Panc1 (cell line): ENCODE measurements at regions not wholly inside any gene's neighbourhood (a gene's known extent, or its start where the extent isn't known, plus 50 kb on each side); places are given as distances from the start of the nearest gene placed in this dataset.

Experiments used
- ATAC-seq: fragments of 200-7000 bp; cut with Tn5 transposase; 2 replicates; pipeline ENCODE4 v1.9.1; 2020; ENCODE audit warnings: mild to moderate bottlenecking, moderate library complexity
- BruUV-seq: library from RNA; stranded (reverse); fragments of 400-500 nt; replicated peaks from 2 replicates; lab custom pipeline; 2021; lab: Mats Ljungman, UMichigan
- CTCF ChIA-PET: fragments of 300-600 bp; sonication (Branson Sonifier 250); formaldehyde crosslinking; loops from one replicate; lab custom pipeline; 2022; ENCODE audit warnings: antibody characterized with exemption; lab: Charles Lee
- POLR2A ChIA-PET: fragments of 300-600 bp; sonication (Branson Sonifier 250); formaldehyde crosslinking; loops from one replicate; lab custom pipeline; 2022; ENCODE audit warnings: antibody characterized with exemption; lab: Charles Lee
- DNase-seq: peaks from one replicate; pipeline ENCODE4 v3.0.0-alpha.2; 2010; ENCODE audit warnings: low read depth, low spot score
- H3K27ac ChIP-seq: 2 replicates; pipeline ENCODE4 v1.5.1; 2011; ENCODE audit warnings: mild to moderate bottlenecking, low read length, inconsistent platforms
- H3K27me3 ChIP-seq: fragments of 200-500 bp; sonication (Bioruptor generic); 2 replicates; pipeline ENCODE4 v1.6.0; 2014; ENCODE audit warnings: low read length, inconsistent platforms; ENCODE audit not compliant: control insufficient read depth, insufficient read depth
- H3K36me3 ChIP-seq: fragments of 200-500 bp; sonication (Bioruptor generic); 2 replicates; pipeline ENCODE4 v1.5.1; 2014; ENCODE audit warnings: inconsistent platforms, mild to moderate bottlenecking, low read length, moderate library complexity; ENCODE audit not compliant: control insufficient read depth, insufficient read depth
- H3K4me1 ChIP-seq: 2 replicates; pipeline ENCODE4 v1.5.1; 2011; ENCODE audit warnings: inconsistent platforms, mild to moderate bottlenecking, low read length, moderate library complexity; ENCODE audit not compliant: control insufficient read depth, insufficient read depth
- H3K4me3 ChIP-seq, 2 experiments: 2 replicates each; pipeline ENCODE4 v1.5.1; 2011 to 2012; ENCODE audit warnings: low read depth in 2 of 2, low read length in 2 of 2, mild to moderate bottlenecking in 2 of 2, inconsistent platforms in 1 of 2, moderate library complexity in 1 of 2
- H3K9me3 ChIP-seq: fragments of 200-500 bp; sonication (Bioruptor generic); 2 replicates; pipeline ENCODE4 v1.5.1; 2014; ENCODE audit warnings: low read depth, mild to moderate bottlenecking, inconsistent platforms, low read length, moderate library complexity; ENCODE audit not compliant: control insufficient read depth, insufficient read depth
- POLR2AphosphoS5 ChIP-seq: IDR thresholded peaks from 2 replicates; pipeline ENCODE4 v1.6.1; 2012; ENCODE audit warnings: mild to moderate bottlenecking, low read depth, low read length, moderate library complexity
- REST ChIP-seq, 2 experiments: IDR thresholded peaks; 2 replicates each; pipeline ENCODE4 v1.6.1; 2011 to 2012; ENCODE audit warnings: low read depth in 2 of 2, control low read depth in 1 of 2, low read length in 1 of 2, mild to moderate bottlenecking in 1 of 2, moderate library complexity in 1 of 2; ENCODE audit not compliant: insufficient read depth in 1 of 2
- SIN3A ChIP-seq: IDR thresholded peaks from 2 replicates; pipeline ENCODE4 v1.6.1; 2012; ENCODE audit warnings: low read depth, mild to moderate bottlenecking, low read length, moderate library complexity, borderline replicate concordance; ENCODE audit not compliant: insufficient read depth
- TCF7L2 ChIP-seq: IDR thresholded peaks from 2 replicates; pipeline ENCODE4 v1.6.1; 2011; ENCODE audit warnings: mild to moderate bottlenecking, low read depth, low read length, inconsistent platforms
- in situ Hi-C: cut with HindIII; loops from 2 replicates; pipeline ENCODE4 v1.10.0; 2016; ENCODE audit warnings: low sequenced_read_pairs, low pct_unique_long_range_greater_than_20kb
- intact Hi-C: fragments of 100-400 bp; cut with micrococcal nuclease; formaldehyde crosslinking; loops from one replicate; pipeline ENCODE4 v1.10.0; 2022; ENCODE audit not compliant: unreplicated experiment
- TF ChIP-seq, protein P1 (sequence below): fragments of 450-650 bp; IDR thresholded peaks from 2 replicates; pipeline ENCODE4 v1.5.1; 2017; ENCODE audit warnings: mild to moderate bottlenecking

GRCh38 chr14:49220492-49220891 is 365.7 kb downstream of the RPS29 start:
- H3K4me1 ChIP-seq: no peaks in the 10 kb centered on the region
- intact Hi-C loops (no loop called here), in situ Hi-C loops (no loop called here)
- H3K9me3 ChIP-seq: no peaks in the 10 kb centered on the region
- DNase-seq (no peak), ATAC-seq (no peak)
- no peak overlapping the region for H3K27ac ChIP-seq
- ChIA-PET POLR2A (no interaction called here), CTCF (no interaction called here)
- no peak for TF ChIP-seq POLR2AphosphoS5
- TF ChIP-seq REST (IDR thresholded peaks at IDR 0.05; ENCODE audit: insufficient read depth in 1 of 2, low read depth in 2 of 2, low read length in 1 of 2): no peak
- TF ChIP-seq TCF7L2: no peak
- no peak for TF ChIP-seq SIN3A
- TF ChIP-seq, protein P1, sequence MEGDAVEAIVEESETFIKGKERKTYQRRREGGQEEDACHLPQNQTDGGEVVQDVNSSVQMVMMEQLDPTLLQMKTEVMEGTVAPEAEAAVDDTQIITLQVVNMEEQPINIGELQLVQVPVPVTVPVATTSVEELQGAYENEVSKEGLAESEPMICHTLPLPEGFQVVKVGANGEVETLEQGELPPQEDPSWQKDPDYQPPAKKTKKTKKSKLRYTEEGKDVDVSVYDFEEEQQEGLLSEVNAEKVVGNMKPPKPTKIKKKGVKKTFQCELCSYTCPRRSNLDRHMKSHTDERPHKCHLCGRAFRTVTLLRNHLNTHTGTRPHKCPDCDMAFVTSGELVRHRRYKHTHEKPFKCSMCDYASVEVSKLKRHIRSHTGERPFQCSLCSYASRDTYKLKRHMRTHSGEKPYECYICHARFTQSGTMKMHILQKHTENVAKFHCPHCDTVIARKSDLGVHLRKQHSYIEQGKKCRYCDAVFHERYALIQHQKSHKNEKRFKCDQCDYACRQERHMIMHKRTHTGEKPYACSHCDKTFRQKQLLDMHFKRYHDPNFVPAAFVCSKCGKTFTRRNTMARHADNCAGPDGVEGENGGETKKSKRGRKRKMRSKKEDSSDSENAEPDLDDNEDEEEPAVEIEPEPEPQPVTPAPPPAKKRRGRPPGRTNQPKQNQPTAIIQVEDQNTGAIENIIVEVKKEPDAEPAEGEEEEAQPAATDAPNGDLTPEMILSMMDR: no peak
- no peaks in the 10 kb centered on the region; the same call in 1 of the 2 replicates for H3K27me3 ChIP-seq
- no peak overlapping the region for H3K4me3 ChIP-seq
- no peaks in the 10 kb centered on the region for H3K36me3 ChIP-seq
- BruUV-seq: no TSS peak

DNA sequence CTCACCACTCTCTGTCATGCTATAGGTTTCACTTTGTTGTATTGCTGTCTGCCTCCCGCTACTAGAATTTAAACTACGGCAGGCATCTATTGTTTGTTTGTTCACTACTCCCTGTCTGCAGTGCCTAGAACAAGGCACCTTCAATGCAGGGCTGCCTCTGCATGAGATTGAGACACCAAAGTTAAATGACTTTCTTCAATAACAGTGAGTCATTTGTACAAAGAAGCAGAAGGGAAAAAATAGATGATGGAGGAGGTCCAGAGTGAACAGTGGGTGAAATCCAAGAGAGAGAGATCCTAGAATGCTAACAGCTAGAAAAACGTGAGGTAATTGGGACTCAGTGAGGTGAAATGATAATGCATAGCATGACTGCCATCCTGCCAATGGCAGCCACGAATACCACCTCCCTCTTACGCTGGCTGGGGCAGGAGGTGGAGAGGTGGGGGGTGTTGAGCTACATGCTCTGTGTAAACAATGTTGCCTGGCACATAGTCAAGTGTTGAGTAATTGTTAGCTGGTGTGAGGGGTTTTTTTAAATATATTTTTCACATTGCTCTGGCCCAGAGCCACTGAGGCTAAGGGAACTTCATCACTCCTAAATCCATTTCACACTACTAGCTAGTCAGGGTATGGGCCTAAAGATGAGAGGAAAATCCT is 367.6 kb downstream of the RPS29 start:
- Histone ChIP-seq H3K4me3 (no peak overlapping the region), H3K9me3 (no peaks in the 10 kb centered on the region), H3K4me1 (no peaks in the 10 kb centered on the region), H3K36me3 (no peaks in the 10 kb centered on the region), H3K27ac (no peak overlapping the region), H3K27me3 (no peaks in the 10 kb centered on the region; the same call in 1 of the 2 replicates)
- in situ Hi-C loops (no loop called here), intact Hi-C loops (no loop called here)
- ChIA-PET CTCF (no interaction called here), POLR2A (no interaction called here)
- ATAC-seq (no peak), DNase-seq (no peak)
- no TSS peak for BruUV-seq
- TF ChIP-seq TCF7L2 (no peak), REST (IDR thresholded peaks at IDR 0.05; ENCODE audit: insufficient read depth in 1 of 2, low read depth in 2 of 2, low read length in 1 of 2) (no peak), POLR2AphosphoS5 (no peak), SIN3A (no peak)
- TF ChIP-seq, protein P1: no peak
